Naive thymus-derived CD8-positive, alpha-beta T cell (primary cell): ENCODE measurements at regions not wholly inside any gene's neighbourhood (a gene's known extent, or its start where the extent isn't known, plus 50 kb on each side); places are given as distances from the start of the nearest gene placed in this dataset.
A peak's percentile ranks its signal among the peaks of the same experiment; 100 is the strongest.
"Not testable (repeated sequence)": the region's sequence is repeated elsewhere in the genome, so short reads cannot be mapped to it uniquely, and the experiment has no call there.

Experiments used
- ATAC-seq, 2 donors: fragments of 150-1000 bp; cut with Tn5 transposase in 1 of 2; sonication (Bioruptor Pico), chemical (Tn5 transposase) in 1 of 2; 1 replicate in 1 of 2; 2 replicates in 1 of 2; pipeline ENCODE4 v1.10.0; 2021; ENCODE audit warnings: mild to moderate bottlenecking in 2 of 2, moderate library complexity in 2 of 2
- POLR2A ChIA-PET: fragments of 350-600 bp; sonication (Branson Sonifier 250); formaldehyde crosslinking; loops from one replicate; lab custom pipeline; 2021; ENCODE audit warnings: antibody characterized with exemption; lab: Charles Lee
- DNase-seq, 10 donors: peaks; one replicate each; pipeline versions ENCODE4 v3.0.0 to v3.0.0-alpha.2; 2020 to 2022
- H3K27ac Mint-ChIP-seq, 10 donors: one replicate each; pipeline ENCODE4 v1.8.0; 2020 to 2022; ENCODE audit warnings: mild to moderate bottlenecking in 10 of 10, mixed read lengths in 10 of 10, moderate library complexity in 4 of 10, inconsistent platforms in 1 of 10
- H3K27me3 Mint-ChIP-seq, 5 donors: one replicate each; pipeline ENCODE4 v1.8.0; 2021 to 2022; ENCODE audit warnings: mixed read lengths in 5 of 5
- H3K36me3 Mint-ChIP-seq, 3 donors: one replicate each; pipeline ENCODE4 v1.8.0; 2020 to 2022; ENCODE audit warnings: mixed read lengths in 3 of 3, mild to moderate bottlenecking in 2 of 3, inconsistent platforms in 1 of 3
- H3K4me1 Mint-ChIP-seq, 4 donors: one replicate each; pipeline ENCODE4 v1.8.0; 2021 to 2022; ENCODE audit warnings: mixed read lengths in 4 of 4
- H3K4me3 Mint-ChIP-seq, 10 donors: one replicate each; pipeline ENCODE4 v1.8.0; 2020 to 2022; ENCODE audit warnings: mild to moderate bottlenecking in 10 of 10, mixed read lengths in 10 of 10, moderate library complexity in 6 of 10, inconsistent platforms in 1 of 10
- H3K9me3 Mint-ChIP-seq, 9 donors: one replicate each; pipeline ENCODE4 v1.8.0; 2020 to 2022; ENCODE audit warnings: mixed read lengths in 9 of 9, mild to moderate bottlenecking in 3 of 9, inconsistent platforms in 1 of 9, moderate library complexity in 1 of 9

- DNase-seq: no peak
- Mint-ChIP-seq H3K36me3 (peaks cover 0 to 6% (median 0%) of the 10 kb centered on the region in 3 donors), H3K27me3 (peaks cover 19 to 70% (median 39%) of the 10 kb centered on the region in 5 donors), H3K27ac (no peak overlapping the region), H3K4me1 (peaks cover 0 to 5% (median 1%) of the 10 kb centered on the region in 4 donors), H3K4me3 (no peak overlapping the region), H3K9me3 (peaks cover 0 to 10% (median 5%) of the 10 kb centered on the region in 9 donors)
- POLR2A ChIA-PET: no interaction called here
- no peak for ATAC-seq
Measured at GRCh38 chr3:184502123-184502667, 59.4 kb upstream of the EPHB3 start.

GRCh38 chr3:184502841-184503240, 58.7 kb upstream of the EPHB3 start:
- H3K36me3 Mint-ChIP-seq, POLR2A ChIA-PET, DNase-seq, H3K9me3 Mint-ChIP-seq, H3K27ac Mint-ChIP-seq, H3K4me3 Mint-ChIP-seq, H3K4me1 Mint-ChIP-seq, ATAC-seq: not testable (repeated sequence)
- peaks cover 16 to 72% (median 37%) of the 10 kb centered on the region in 5 donors for H3K27me3 Mint-ChIP-seq

GRCh38 chr3:184503647-184504046, 57.9 kb upstream of the EPHB3 start:
- Mint-ChIP-seq H3K4me3 (no peak overlapping the region), H3K27me3 (peaks cover 15 to 64% (median 34%) of the 10 kb centered on the region in 5 donors), H3K4me1 (peaks cover 0 to 5% (median 1%) of the 10 kb centered on the region in 4 donors), H3K36me3 (peaks cover 0 to 6% (median 0%) of the 10 kb centered on the region in 3 donors), H3K27ac (no peak overlapping the region), H3K9me3 (peaks cover 0 to 10% (median 5%) of the 10 kb centered on the region in 9 donors)
- POLR2A ChIA-PET: no interaction called here
- no peak for DNase-seq
- no peak for ATAC-seq

GRCh38 chr3:184505076-184505878, 56.3 kb upstream of the EPHB3 start:
- H3K27ac Mint-ChIP-seq: no peak overlapping the region
- H3K27me3 Mint-ChIP-seq: peaks cover 8 to 60% (median 28%) of the 10 kb centered on the region in 5 donors
- DNase-seq: no peak
- ATAC-seq: no peak
- POLR2A ChIA-PET: no interaction called here
- no peak overlapping the region for H3K4me3 Mint-ChIP-seq
- H3K4me1 Mint-ChIP-seq: no peaks in the 10 kb centered on the region
- peaks cover 0 to 10% (median 4%) of the 10 kb centered on the region in 9 donors for H3K9me3 Mint-ChIP-seq
- peaks cover 0 to 6% (median 0%) of the 10 kb centered on the region in 3 donors for H3K36me3 Mint-ChIP-seq

- H3K27ac Mint-ChIP-seq: no peak overlapping the region
- ATAC-seq (no peak), DNase-seq (no peak)
- no peak overlapping the region for H3K4me3 Mint-ChIP-seq
- H3K27me3 Mint-ChIP-seq: peaks cover 8 to 66% (median 33%) of the 10 kb centered on the region in 5 donors
- peaks cover 0 to 10% (median 4%) of the 10 kb centered on the region in 9 donors for H3K9me3 Mint-ChIP-seq
- H3K4me1 Mint-ChIP-seq: no peaks in the 10 kb centered on the region
- POLR2A ChIA-PET: no interaction called here
- peaks cover 0 to 6% (median 0%) of the 10 kb centered on the region in 3 donors for H3K36me3 Mint-ChIP-seq
Measured at GRCh38 chr3:184506561-184506991, 55.0 kb upstream of the EPHB3 start.

GRCh38 chr3:184508938-184509337, 52.6 kb upstream of the EPHB3 start:
- DNase-seq (no peak), ATAC-seq (no peak)
- Mint-ChIP-seq H3K9me3 (no peaks in the 10 kb centered on the region), H3K27ac (peak overlapping the region in 1 of 10 donors; percentile 78), H3K27me3 (peaks cover 19 to 78% (median 42%) of the 10 kb centered on the region in 5 donors), H3K36me3 (no peaks in the 10 kb centered on the region), H3K4me3 (no peak overlapping the region), H3K4me1 (peaks cover 1 to 11% (median 6%) of the 10 kb centered on the region in 4 donors)
- POLR2A ChIA-PET: no interaction called here

- Mint-ChIP-seq H3K4me3 (peak overlapping the region in 1 of 10 donors; percentile 0), H3K9me3 (no peaks in the 10 kb centered on the region), H3K36me3 (no peaks in the 10 kb centered on the region), H3K27me3 (peaks cover 22 to 78% (median 58%) of the 10 kb centered on the region in 5 donors), H3K4me1 (peaks cover 1 to 15% (median 12%) of the 10 kb centered on the region in 4 donors), H3K27ac (no peak overlapping the region)
- DNase-seq (no peak), ATAC-seq (no peak)
- POLR2A ChIA-PET: no interaction called here
Measured at GRCh38 chr3:184511741-184512140, 49.8 kb upstream of the EPHB3 start.
